ENCODE measurements at regions not wholly inside any gene's neighbourhood (a gene's known extent, or its start where the extent isn't known, plus 50 kb on each side); places are given as distances from the start of the nearest gene placed in this dataset.

- Histone ChIP-seq H3K36me3 (ENCODE audit: control insufficient read depth in 2 of 2, extremely low read depth in 1 of 2, insufficient read depth in 2 of 2, low read length in 2 of 2) (no peaks in the 10 kb centered on the region), H3K9ac (ENCODE audit: control insufficient read depth, extremely low read depth, insufficient read depth, low read length) (no peak overlapping the region), H2AFZ (ENCODE audit: control insufficient read depth, low read length) (no peak overlapping the region), H3K79me2 (ENCODE audit: control insufficient read depth, insufficient read depth, low read length) (no peaks in the 10 kb centered on the region), H3K4me2 (ENCODE audit: control insufficient read depth, extremely low read depth, insufficient read depth, low read depth, low read length) (no peak overlapping the region), H3K4me3 (ENCODE audit: control insufficient read depth in 2 of 3, extremely low read depth in 1 of 3, insufficient read depth in 2 of 3, low read depth in 1 of 3, low read length in 3 of 3) (no peak overlapping the region), H4K20me1 (ENCODE audit: control insufficient read depth, extremely low read depth, insufficient read depth, low read length) (no peaks in the 10 kb centered on the region), H3K4me1 (ENCODE audit: control insufficient read depth, extremely low read depth, insufficient read depth, low read length) (no peaks in the 10 kb centered on the region), H3K27ac (ENCODE audit: control insufficient read depth, insufficient read depth, low read length) (no peak overlapping the region), H3K9me3 (ENCODE audit: control insufficient read depth, low read depth, low read length) (no peaks in the 10 kb centered on the region), H3K9me1 (ENCODE audit: control insufficient read depth, extremely low read depth, insufficient read depth, low read length) (no peaks in the 10 kb centered on the region), H3K27me3 (ENCODE audit: control insufficient read depth, extremely low read depth, insufficient read depth, low read length) (no peaks in the 10 kb centered on the region)
- FAIRE-seq (no peak), DNase-seq (ENCODE audit: low read depth, low spot score) (no peak)
- no peak for TF ChIP-seq CTCF (optimal IDR thresholded peaks at IDR 0.05 in 1 of 3, IDR thresholded peaks at IDR 0.05 in 1 of 3, conservative IDR thresholded peaks at IDR 0.05 in 1 of 3; ENCODE audit: extremely low read depth in 1 of 3, insufficient read depth in 2 of 3, low read length in 3 of 3)
- TF ChIP-seq EZH2 (IDR thresholded peaks at IDR 0.05; ENCODE audit: low read length), result no peak
- dilution Hi-C loops (cut with MboI; ENCODE audit: extremely low pct_ligation_motif_present, low sequenced_read_pairs), result no loop called here
Measured at GRCh38 chr11:92909214-92909613, 60.2 kb upstream of the MTNR1B start.

- no peak for DNase-seq (ENCODE audit: low read depth, low spot score)
- Histone ChIP-seq H2AFZ (ENCODE audit: control insufficient read depth, low read length) (no peak overlapping the region), H3K4me1 (ENCODE audit: control insufficient read depth, extremely low read depth, insufficient read depth, low read length) (no peaks in the 10 kb centered on the region), H4K20me1 (ENCODE audit: control insufficient read depth, extremely low read depth, insufficient read depth, low read length) (no peaks in the 10 kb centered on the region), H3K9me1 (ENCODE audit: control insufficient read depth, extremely low read depth, insufficient read depth, low read length) (no peaks in the 10 kb centered on the region), H3K9ac (ENCODE audit: control insufficient read depth, extremely low read depth, insufficient read depth, low read length) (no peak overlapping the region), H3K27ac (ENCODE audit: control insufficient read depth, insufficient read depth, low read length) (no peak overlapping the region), H3K4me2 (ENCODE audit: control insufficient read depth, extremely low read depth, insufficient read depth, low read depth, low read length) (no peak overlapping the region), H3K27me3 (ENCODE audit: control insufficient read depth, extremely low read depth, insufficient read depth, low read length) (no peaks in the 10 kb centered on the region), H3K79me2 (ENCODE audit: control insufficient read depth, insufficient read depth, low read length) (no peaks in the 10 kb centered on the region), H3K36me3 (ENCODE audit: control insufficient read depth in 2 of 2, extremely low read depth in 1 of 2, insufficient read depth in 2 of 2, low read length in 2 of 2) (no peaks in the 10 kb centered on the region), H3K4me3 (ENCODE audit: control insufficient read depth in 2 of 3, extremely low read depth in 1 of 3, insufficient read depth in 2 of 3, low read depth in 1 of 3, low read length in 3 of 3) (no peak overlapping the region), H3K9me3 (ENCODE audit: control insufficient read depth, low read depth, low read length) (no peaks in the 10 kb centered on the region)
- FAIRE-seq, result no peak
- dilution Hi-C loops (cut with MboI; ENCODE audit: extremely low pct_ligation_motif_present, low sequenced_read_pairs), result no loop called here
- TF ChIP-seq CTCF (optimal IDR thresholded peaks at IDR 0.05 in 1 of 3, IDR thresholded peaks at IDR 0.05 in 1 of 3, conservative IDR thresholded peaks at IDR 0.05 in 1 of 3; ENCODE audit: extremely low read depth in 1 of 3, insufficient read depth in 2 of 3, low read length in 3 of 3) (no peak), EZH2 (IDR thresholded peaks at IDR 0.05; ENCODE audit: low read length) (no peak)
Measured at GRCh38 chr11:92911478-92911877, 58.0 kb upstream of the MTNR1B start.

Data from keratinocyte (primary cell).